ENCODE measurements at regions not wholly inside any gene's neighbourhood (a gene's known extent, or its start where the extent isn't known, plus 50 kb on each side); places are given as distances from the start of the nearest gene placed in this dataset.

- Mint-ChIP-seq H3K27ac (no peak overlapping the region), H3K27me3 (no peaks in the 10 kb centered on the region), H3K9me3 (peaks cover 5% of the 10 kb centered on the region), H3K4me3 (no peak overlapping the region), H3K36me3 (ENCODE audit: low read depth) (no peaks in the 10 kb centered on the region), H3K4me1 (ENCODE audit: low read depth) (no peaks in the 10 kb centered on the region)
- Histone ChIP-seq H3K27me3 (ENCODE audit: control insufficient read depth in 1 of 2, insufficient read depth in 2 of 2, low read length in 2 of 2) (no peaks in the 10 kb centered on the region), H3K27ac (ENCODE audit: low read depth in 1 of 2, low read length in 2 of 2) (no peak overlapping the region), H3K9me3 (ENCODE audit: control insufficient read depth in 1 of 2, insufficient read depth in 1 of 2, low read length in 2 of 2) (peaks cover 9 to 20% of the 10 kb centered on the region in 2 experiments), H3K4me1 (ENCODE audit: insufficient read depth, low read length) (no peaks in the 10 kb centered on the region), H3K4me3 (ENCODE audit: low read length) (no peak overlapping the region), H3K36me3 (ENCODE audit: insufficient read depth, low read length) (no peaks in the 10 kb centered on the region)
- ChIA-PET CTCF (no interaction called here), POLR2A (no interaction called here)
- intact Hi-C loops (cut with DNase I, micrococcal nuclease), result no loop called here
- DNase-seq (no peak), ATAC-seq (ENCODE audit: poor library complexity) (no peak)
- TF ChIP-seq, protein P1, sequence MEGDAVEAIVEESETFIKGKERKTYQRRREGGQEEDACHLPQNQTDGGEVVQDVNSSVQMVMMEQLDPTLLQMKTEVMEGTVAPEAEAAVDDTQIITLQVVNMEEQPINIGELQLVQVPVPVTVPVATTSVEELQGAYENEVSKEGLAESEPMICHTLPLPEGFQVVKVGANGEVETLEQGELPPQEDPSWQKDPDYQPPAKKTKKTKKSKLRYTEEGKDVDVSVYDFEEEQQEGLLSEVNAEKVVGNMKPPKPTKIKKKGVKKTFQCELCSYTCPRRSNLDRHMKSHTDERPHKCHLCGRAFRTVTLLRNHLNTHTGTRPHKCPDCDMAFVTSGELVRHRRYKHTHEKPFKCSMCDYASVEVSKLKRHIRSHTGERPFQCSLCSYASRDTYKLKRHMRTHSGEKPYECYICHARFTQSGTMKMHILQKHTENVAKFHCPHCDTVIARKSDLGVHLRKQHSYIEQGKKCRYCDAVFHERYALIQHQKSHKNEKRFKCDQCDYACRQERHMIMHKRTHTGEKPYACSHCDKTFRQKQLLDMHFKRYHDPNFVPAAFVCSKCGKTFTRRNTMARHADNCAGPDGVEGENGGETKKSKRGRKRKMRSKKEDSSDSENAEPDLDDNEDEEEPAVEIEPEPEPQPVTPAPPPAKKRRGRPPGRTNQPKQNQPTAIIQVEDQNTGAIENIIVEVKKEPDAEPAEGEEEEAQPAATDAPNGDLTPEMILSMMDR (IDR thresholded peaks at IDR 0.05), result no peak
These were observed 133.6 kb upstream of the VCX2 start for GRCh38 chrX:8304668-8305067.

GRCh38 chrX:8305350-8305749, 134.3 kb upstream of the VCX2 start:
- ATAC-seq (ENCODE audit: poor library complexity) (no peak), DNase-seq (no peak)
- POLR2A ChIA-PET, result no interaction called here
- Histone ChIP-seq H3K4me3 (ENCODE audit: low read length) (no peak overlapping the region), H3K36me3 (ENCODE audit: insufficient read depth, low read length) (no peaks in the 10 kb centered on the region), H3K9me3 (ENCODE audit: control insufficient read depth in 1 of 2, insufficient read depth in 1 of 2, low read length in 2 of 2) (peaks cover 9 to 20% of the 10 kb centered on the region in 2 experiments), H3K27me3 (ENCODE audit: control insufficient read depth in 1 of 2, insufficient read depth in 2 of 2, low read length in 2 of 2) (no peaks in the 10 kb centered on the region), H3K4me1 (ENCODE audit: insufficient read depth, low read length) (no peaks in the 10 kb centered on the region), H3K27ac (ENCODE audit: low read depth in 1 of 2, low read length in 2 of 2) (no peak overlapping the region)
- intact Hi-C loops (cut with DNase I, micrococcal nuclease), result no loop called here
- Mint-ChIP-seq H3K4me1 (ENCODE audit: low read depth) (no peaks in the 10 kb centered on the region), H3K4me3 (no peak overlapping the region), H3K36me3 (ENCODE audit: low read depth) (no peaks in the 10 kb centered on the region), H3K9me3 (peaks cover 9% of the 10 kb centered on the region), H3K27me3 (no peaks in the 10 kb centered on the region), H3K27ac (no peak overlapping the region)
- CTCF ChIA-PET, result no interaction called here
- TF ChIP-seq, protein P1 (IDR thresholded peaks at IDR 0.05), result no peak

DNA sequence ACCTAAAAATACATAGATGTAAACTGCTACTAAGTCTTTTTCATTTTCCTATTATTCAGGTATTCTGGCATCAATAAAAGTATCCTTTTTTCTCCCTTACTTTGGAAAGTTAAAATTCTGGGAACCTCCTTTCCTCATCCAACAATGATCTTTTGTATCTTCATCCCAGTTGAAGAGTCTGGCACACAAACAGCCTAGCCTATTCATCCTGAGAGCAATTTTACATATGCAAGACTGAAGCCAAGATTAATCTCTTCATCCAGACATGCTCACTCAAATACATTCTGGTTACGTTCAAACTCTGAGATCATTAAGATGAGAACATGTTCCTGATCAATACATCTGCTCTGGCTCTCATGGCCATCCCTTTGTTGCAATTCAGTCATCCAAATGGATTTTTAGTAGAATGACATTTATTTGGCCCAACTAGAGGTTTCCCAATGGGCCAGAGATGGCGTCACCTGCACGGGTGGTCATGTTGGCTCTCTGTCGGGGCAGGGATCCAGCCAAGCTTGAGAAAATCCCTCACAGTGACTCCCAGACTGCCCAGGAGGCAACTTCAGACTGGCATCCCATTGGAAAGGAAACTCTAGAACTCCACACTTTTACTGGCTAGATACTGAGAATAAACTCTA, 135.3 kb upstream of the VCX2 start:
- no peak for DNase-seq
- H3K27ac Mint-ChIP-seq, result no peak overlapping the region

More for the DNA sequence above, 135.3 kb upstream of the VCX2 start:
- H3K4me1 ChIP-seq (ENCODE audit: insufficient read depth, low read length), result no peaks in the 10 kb centered on the region
- Mint-ChIP-seq H3K27me3 (no peaks in the 10 kb centered on the region), H3K9me3 (peaks cover 9% of the 10 kb centered on the region), H3K4me3 (no peak overlapping the region), H3K4me1 (ENCODE audit: low read depth) (no peaks in the 10 kb centered on the region), H3K36me3 (ENCODE audit: low read depth) (no peaks in the 10 kb centered on the region)
- no peak overlapping the region for H3K27ac ChIP-seq (ENCODE audit: low read depth in 1 of 2, low read length in 2 of 2)
- TF ChIP-seq, protein P1 (IDR thresholded peaks at IDR 0.05), result no peak
- ChIA-PET POLR2A (no interaction called here), CTCF (no interaction called here)
- H3K9me3 ChIP-seq (ENCODE audit: control insufficient read depth in 1 of 2, insufficient read depth in 1 of 2, low read length in 2 of 2), result peaks cover 6 to 20% of the 10 kb centered on the region in 2 experiments
- no peak for ATAC-seq (ENCODE audit: poor library complexity)
- no peaks in the 10 kb centered on the region for H3K27me3 ChIP-seq (ENCODE audit: control insufficient read depth in 1 of 2, insufficient read depth in 2 of 2, low read length in 2 of 2)
- no peaks in the 10 kb centered on the region for H3K36me3 ChIP-seq (ENCODE audit: insufficient read depth, low read length)
- no peak overlapping the region for H3K4me3 ChIP-seq (ENCODE audit: low read length)
- intact Hi-C loops (cut with DNase I, micrococcal nuclease), result no loop called here
